Body of pancreas (tissue), 4 donors: ENCODE measurements at regions not wholly inside any gene's neighbourhood (a gene's known extent, or its start where the extent isn't known, plus 50 kb on each side); places are given as distances from the start of the nearest gene placed in this dataset.

Experiments
- CTCF ChIP-seq, 7 experiments: fragments of 450-650 bp in 4 of 7; fragments of 200-600 bp in 3 of 7; sonication (generic) in 3 of 7; IDR thresholded peaks; one replicate each; pipeline ENCODE4 v1.5.1; 2016 to 2019; ENCODE audit warnings: antibody characterized with exemption in 7 of 7
- POLR2A ChIP-seq, 3 donors: fragments of 450-650 bp; IDR thresholded peaks; one replicate each; pipeline ENCODE4 v1.6.1; 2016; ENCODE audit warnings: antibody characterized with exemption in 3 of 3, mild to moderate bottlenecking in 2 of 3

- no peak for TF ChIP-seq CTCF (IDR thresholded peaks at IDR 0.05)
- no peak for TF ChIP-seq POLR2A (IDR thresholded peaks at IDR 0.05)
These were observed 1199.9 kb downstream of the GATA3 start for GRCh38 chr10:9254353-9254752.
